ENCODE measurements at regions not wholly inside any gene's neighbourhood (a gene's known extent, or its start where the extent isn't known, plus 50 kb on each side); places are given as distances from the start of the nearest gene placed in this dataset.

DNA sequence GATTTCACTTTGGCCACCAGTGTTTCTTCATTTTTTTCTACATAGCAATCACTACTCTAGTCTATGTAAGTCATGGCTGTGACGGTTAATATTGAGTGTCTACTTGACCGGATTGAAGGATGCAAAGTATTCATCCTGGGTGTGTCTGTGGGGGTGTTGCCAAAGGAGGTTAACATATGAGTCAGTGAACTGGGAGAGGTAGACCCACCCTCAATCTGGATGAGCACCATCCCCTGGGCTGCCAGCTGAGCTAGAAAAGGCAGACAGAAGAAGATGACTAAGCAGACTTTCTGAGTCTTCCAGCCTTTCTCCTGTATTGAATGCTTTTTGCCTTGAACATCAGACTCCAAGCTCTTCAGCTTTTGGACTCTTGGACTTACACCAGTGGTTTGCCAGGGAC lies 265.0 kb upstream of the SLC8A1 start:
- TF ChIP-seq POLR2A (IDR thresholded peaks at IDR 0.05) (no peak), POLR2AphosphoS5 (IDR thresholded peaks at IDR 0.05) (no peak), EP300 (IDR thresholded peaks at IDR 0.05) (no peak)
- TF ChIP-seq, protein P1, sequence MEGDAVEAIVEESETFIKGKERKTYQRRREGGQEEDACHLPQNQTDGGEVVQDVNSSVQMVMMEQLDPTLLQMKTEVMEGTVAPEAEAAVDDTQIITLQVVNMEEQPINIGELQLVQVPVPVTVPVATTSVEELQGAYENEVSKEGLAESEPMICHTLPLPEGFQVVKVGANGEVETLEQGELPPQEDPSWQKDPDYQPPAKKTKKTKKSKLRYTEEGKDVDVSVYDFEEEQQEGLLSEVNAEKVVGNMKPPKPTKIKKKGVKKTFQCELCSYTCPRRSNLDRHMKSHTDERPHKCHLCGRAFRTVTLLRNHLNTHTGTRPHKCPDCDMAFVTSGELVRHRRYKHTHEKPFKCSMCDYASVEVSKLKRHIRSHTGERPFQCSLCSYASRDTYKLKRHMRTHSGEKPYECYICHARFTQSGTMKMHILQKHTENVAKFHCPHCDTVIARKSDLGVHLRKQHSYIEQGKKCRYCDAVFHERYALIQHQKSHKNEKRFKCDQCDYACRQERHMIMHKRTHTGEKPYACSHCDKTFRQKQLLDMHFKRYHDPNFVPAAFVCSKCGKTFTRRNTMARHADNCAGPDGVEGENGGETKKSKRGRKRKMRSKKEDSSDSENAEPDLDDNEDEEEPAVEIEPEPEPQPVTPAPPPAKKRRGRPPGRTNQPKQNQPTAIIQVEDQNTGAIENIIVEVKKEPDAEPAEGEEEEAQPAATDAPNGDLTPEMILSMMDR (IDR thresholded peaks at IDR 0.05), result no peak

Data from stomach (tissue), 4 donors.